NCI-H1436 (cell line): ENCODE measurements at regions not wholly inside any gene's neighbourhood (a gene's known extent, or its start where the extent isn't known, plus 50 kb on each side); places are given as distances from the start of the nearest gene placed in this dataset.
"Not testable (repeated sequence)": the region's sequence is repeated elsewhere in the genome, so short reads cannot be mapped to it uniquely, and the experiment has no call there.

Source experiments
- DNase-seq: peaks from one replicate; lab custom pipeline; 2025; lab: John Stamatoyannopoulos, UW

DNA sequence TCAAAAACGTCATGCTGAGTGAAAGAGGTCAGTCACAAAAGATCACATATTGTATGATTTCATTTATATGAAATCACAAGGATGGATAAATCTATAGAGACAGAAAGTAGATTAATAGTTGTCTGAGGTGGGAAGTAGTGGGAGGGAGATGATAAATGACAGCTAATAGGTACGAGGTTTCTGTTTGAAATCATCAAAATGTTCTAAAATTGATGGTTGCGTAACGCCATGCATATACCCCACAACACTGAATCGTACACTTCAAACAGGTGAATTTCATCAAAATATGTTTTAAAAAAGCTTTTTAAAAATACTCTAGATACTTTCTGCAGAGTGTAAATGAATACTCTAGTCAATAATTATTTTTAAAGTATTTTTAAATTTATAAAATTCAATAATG is 303.0 kb upstream of the STAC start:
- DNase-seq = no peak

DNA sequence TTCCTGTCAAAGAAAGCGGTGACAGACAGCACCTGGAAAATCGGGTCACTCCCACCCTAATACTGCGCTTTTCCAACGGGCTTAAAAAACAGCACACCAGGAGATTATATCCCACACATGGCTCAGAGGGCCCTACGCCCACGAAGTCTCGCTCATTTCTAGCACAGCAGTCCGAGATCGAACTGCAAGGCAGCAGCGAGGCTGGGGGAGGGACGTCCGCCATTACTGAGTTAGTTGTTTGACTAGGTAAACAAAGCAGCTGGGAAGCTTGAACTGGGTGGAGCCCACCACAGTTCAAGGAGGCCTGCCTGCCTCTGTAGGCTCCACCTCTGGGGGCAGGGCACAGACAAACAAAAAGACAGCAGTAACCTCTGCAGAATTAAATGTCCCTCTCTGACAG is 297.3 kb upstream of the STAC start:
- not testable (repeated sequence) for DNase-seq

DNA sequence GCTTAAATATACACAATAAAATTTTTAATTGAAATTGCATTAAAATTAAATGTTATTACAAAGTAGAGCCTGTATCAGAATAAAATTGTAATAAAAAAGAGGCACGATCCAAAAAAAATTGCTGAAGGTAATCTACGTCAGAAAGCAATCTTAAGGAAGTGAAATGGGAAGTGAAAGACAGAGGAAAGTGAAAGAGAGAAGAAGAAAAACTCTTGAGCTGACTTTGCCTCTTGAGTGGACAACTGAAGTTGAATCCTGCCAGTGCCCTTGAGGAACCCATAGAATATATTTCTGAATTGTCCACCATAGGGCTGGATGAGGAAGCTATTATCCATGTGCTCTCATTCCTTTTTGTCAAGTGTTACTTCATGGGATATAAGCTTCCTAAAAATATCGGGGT is 285.1 kb upstream of the STAC start:
- DNase-seq = no peak

DNA sequence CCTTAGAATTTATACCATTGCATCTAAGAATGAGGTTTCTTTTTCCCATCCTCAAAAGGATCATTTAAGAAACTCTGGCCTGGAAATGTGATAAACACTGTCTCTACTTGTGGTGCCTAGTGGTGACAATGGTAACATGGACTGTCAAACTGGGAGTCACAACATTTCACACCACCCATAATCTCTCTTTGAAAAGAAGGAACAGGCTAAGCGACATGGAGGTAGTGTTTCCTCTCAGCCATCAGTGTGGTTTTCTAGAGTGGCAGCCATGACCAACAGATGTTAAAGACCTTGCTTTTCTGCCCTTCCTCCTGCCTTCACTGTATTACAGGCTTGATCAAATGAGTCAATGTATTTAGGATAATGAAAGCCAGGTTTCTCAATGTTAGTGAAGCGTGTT is 283.1 kb upstream of the STAC start:
- no peak for DNase-seq

DNA sequence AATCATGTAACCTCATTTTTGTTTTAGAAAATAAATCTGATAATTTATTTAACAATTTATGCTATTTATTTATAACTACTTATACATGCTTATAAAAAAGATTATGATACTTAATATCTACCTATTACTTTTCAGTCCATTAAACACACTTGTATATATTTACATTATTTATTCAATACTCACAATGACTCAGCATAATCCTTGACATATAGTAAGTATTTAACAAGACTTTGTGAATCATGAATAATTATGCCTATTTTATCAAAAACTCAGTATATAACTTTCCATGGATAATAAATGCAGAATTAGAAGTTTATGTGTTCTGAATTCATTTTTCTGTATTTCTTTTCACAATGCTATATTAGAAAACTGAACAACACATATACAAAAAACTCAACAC is 266.0 kb upstream of the STAC start:
- no peak for DNase-seq

DNA sequence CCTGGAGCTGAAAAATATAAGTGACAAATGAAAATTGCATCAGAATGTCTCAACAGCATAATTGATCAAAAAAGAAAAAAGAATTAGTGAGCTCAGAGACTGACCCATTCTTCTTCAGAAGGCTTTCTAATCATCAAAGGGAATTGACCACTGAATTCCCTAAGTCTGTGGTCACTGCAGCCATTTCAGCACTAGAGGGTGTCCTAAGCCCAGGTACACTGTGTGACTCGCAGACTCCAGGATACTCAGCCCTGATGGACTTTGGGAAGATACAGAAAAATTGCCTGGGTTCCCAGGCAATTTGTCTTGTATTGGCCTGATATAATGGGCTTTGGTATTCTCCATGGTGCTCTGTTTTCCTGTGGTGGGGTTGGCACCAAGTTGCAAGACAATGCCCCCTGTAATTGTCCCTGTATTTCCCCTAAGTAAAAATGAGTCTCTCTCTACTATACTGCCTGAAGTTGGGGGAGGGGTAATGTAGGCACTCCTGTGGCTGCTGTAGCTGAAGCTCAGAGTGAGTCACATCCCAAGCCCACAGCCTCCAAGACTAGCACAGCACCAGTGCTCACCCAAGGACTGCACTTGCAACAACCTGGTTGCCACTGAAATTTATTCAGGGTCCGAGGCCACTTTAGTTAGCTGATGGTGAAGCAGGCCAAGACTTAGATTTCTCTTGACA is 256.0 kb upstream of the STAC start:
- DNase-seq = no peak

DNA sequence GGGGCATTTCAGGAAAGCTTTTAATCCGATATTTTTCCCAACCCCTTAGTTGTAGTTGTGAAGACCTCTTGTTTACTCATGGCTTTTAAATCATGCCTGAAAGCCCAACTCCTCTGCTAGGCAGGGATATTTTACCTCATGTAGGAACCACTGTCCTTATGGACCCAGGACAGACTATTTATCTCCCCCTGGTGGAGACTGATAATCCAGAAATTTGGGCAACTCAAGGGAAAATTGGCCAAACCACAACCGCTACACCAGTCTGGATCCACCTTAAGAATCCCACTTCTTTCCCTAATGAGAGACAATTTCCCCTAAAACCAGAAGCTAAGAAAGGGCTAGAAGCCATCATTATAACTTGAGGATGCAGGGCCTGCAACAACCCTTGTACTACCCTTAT is 248.1 kb upstream of the STAC start:
- DNase-seq = no peak

DNA sequence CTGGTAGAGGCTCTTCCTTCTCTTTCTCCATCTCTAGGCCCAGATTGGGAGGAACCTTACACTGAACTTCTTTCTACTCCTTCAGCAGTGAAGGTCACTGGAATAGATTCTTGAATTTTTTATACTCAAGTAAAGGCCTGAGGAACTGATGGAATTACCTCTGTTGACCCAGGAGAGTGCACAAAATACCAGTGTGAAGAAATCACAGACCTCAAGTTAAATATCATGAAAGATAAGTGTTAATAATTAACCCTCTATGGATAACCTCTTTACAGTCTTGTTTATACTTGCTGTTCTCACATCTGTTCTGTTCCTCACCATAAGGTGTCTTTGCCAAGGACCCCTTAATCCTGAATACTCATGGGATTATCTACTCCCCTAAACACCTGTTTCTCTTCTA is 244.4 kb upstream of the STAC start:
- no peak for DNase-seq

DNA sequence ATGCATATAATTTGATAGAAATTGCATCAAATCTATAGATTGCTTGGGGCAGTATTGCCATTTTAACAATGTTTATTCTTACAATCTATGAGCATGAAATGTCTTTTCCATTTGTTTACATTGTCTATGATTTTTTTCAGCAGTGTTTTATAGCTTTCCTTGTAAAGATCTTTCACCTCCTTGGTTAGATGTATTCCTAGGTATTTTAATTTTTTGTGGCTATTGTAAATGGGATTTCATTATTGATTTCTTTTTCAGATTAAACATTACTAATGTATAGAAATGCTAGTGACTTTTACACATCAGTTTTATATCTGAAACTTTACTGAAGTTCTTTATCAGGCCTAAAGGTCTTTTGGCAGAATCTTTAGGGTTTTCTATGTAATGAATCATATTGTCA is 237.6 kb upstream of the STAC start:
- DNase-seq = no peak

DNA sequence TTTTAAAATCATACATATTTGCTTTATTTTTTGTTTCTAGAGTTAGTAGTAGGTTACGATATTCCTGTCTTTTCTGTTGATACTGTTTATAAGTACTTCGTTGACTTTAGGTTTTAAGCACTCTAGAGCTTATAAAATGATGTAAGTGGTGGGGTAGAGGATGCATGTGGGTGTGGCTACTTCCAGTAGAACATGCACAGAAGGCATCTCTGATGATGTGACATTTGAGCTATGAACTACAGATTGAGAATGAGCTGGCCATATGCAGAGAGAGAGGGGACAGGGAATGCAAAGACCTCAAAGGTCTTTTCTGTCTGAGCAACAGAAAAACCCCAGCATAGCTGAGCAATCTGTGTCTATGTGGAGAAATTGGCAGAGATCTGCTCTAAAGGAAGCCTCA is 233.9 kb upstream of the STAC start:
- DNase-seq = no peak

DNA sequence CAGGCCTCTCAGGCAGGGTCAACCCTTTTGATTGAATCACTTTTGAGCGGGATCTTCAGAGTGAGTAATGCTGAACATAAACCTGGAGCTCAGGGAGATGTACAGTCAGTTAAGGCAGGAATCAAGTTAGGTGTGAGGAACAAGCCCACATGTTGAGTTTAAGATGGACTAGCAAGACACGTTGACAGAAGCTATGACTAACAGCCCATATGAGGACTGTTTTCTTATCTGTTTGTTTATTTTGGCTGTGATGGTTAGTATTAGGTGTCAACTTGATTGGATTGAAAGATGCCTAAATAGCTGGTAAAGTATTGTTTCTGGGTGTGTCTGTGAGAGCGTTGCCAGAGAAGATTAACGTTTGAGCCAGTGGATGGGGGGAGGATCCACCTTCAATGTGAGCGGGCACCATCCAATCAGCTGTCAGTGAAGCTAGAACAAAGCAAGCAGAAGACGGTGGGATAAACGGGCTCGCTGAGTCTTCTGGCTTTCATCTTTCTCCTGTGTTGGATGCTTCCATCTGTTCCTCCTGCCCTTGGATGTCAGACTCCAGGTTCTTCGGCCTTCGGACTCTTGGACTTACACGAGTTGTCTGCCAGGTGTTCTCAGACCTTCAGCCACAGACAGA is 232.3 kb upstream of the STAC start:
- no peak for DNase-seq

DNA sequence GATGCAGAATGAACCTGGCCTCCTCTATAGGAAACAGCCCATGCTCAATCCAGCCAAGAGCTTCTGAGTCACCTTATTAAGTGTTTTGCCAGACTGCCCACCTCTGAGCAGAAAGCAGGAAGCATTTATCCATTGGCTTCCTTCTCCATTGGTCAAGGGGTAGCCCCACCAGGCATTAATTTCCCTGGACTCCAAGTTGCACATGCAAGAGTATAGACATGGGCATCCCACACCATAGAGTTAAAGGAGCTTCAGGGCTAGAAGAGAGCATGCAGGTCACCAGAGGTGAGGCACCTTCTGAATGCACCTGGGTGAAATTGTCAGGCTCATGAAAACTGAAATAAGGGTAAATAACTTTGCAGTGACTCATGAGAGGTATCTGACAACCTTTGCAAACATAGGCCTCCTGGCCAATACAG is 230.8 kb upstream of the STAC start:
- DNase-seq = no peak

DNA sequence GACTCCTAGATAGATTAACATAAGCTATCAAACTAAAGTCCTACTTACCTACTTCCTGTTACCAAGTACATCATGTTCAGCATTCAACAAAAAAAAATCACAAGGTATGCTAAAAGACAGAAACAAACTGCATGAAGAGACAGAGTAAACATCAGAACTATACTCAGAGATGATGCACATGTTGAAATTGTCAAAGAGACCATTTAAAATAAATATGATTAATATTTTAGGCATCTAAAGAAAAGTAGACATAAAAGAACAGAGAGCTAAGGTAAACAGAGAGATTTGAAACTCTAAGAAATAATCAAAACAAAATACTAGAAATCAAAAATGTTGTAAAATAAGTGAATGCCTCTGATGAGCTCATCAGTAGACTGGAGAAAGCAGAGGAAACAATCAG is 224.8 kb upstream of the STAC start:
- no peak for DNase-seq

DNA sequence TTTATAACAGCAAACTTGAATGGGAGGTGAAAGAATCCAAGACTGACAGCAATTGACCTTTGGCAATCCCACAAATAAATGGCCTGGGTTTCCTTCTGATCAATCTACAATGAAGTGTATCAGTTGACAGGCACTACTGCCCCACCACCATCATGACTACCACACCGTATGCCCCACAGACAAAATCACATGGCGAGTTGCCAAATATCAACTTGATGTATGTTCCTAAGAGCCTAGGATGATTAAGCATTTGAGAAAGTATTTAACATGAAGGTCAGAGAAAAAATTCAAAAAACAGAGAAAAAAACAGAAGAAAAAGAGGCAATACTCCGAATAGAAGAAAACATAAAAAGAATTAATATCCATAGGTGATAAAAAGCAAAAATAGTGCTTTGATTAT is 215.9 kb upstream of the STAC start:
- no peak for DNase-seq

DNA sequence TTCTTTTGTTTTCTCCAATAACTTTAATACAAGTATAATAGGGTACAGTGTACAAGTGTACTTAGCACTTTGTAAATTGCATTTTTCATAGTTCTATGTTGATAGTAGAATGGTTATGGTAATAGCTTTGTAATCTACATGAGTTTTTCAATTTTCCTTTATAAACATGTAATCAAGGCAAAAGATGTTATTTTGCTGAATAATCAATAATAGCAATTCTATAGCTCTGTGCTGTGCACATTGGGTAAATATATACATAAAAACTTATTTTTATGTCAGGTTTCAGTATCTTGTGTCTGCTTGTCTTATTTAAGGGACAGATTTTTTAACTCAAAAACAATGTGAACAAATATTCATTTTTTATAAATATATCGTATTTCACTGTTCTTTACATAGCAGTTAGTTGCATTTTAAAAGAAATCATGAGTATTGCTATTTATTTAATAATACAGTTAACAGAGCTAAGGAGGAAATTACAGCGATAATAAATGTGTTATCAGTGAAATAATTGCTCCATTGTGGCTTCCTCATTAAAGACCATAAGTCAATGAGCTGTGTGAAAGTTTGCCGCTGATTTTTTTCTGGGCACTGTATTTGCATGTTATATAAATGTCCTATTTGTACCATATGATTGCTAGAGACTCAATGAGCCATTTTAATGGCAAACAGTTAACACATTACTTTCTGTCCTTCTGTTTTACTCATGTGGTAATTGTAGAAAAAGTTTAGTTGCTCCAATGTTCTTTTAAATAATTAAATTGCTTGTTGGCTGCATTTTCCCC is 214.6 kb upstream of the STAC start:
- no peak for DNase-seq

DNA sequence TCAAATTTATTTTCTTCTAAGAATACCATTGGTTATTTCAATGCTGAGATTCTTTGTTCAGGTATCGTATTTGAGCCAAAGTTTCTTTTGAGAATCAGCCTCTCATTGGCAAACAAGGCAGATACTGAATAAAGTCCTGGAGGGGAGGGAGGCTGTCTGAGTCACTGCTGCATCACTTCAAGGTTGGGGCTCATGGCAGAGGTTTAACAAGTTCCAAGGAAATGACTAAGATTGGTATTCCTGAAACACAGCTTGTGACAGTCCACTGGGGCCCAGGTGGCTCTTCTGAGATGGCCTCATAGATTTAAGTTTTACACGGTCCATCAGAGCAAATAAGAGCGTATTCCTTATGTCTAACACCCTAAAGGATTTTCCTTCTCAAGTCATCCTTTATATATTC is 213.8 kb upstream of the STAC start:
- no peak for DNase-seq

DNA sequence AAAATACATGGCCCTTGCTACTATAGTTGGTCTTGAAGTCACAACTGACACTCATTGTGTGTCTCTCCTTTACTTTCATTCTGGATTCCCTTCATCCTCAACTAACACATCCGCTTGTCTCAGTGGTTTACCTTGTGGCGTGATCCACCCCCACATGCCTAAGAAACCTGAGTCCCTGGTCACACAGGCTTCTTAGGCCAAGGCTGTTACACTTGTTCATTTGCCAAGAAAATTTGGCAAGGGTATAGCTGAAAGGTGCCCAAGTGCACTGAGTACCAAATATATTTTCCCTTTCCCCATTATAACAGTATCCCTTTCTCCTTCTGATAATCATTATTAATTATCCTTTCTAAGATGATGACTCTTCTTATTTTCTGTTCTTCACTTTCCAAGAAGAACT is 207.6 kb upstream of the STAC start:
- DNase-seq = no peak

DNA sequence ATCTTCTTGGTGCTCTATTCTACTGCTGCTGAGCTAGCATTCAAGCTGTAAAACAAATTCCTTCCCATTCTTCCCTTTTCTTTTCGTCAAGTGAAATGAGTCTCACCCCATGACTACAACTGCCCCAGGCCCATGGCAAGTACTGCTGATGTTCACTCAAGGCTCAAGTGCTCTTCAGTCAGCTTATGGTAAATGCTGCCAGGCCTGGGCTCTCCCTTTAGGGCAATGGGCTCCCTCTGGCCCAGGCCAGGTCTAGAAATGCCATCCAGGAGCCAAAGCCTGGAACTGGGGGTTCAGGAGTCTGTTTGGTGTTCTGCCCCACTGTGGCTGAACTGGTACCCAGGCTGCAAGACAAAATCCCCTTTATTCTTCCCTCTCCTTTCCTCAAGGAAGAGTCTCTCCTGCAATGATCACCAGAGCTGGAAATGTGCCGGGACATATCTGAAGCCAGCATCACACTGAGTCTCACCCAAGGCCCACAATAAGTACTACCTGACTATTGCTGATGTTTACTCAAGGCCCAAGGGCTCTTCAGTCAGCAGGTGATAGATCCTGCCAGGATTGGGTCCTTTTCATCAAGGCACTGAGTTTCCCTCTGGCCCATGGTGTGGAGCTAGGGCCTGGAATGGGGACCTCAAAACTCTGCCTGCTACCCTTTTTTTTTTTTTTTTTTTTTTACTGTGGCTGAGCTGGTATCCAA is 205.0 kb upstream of the STAC start:
- no peak for DNase-seq

DNA sequence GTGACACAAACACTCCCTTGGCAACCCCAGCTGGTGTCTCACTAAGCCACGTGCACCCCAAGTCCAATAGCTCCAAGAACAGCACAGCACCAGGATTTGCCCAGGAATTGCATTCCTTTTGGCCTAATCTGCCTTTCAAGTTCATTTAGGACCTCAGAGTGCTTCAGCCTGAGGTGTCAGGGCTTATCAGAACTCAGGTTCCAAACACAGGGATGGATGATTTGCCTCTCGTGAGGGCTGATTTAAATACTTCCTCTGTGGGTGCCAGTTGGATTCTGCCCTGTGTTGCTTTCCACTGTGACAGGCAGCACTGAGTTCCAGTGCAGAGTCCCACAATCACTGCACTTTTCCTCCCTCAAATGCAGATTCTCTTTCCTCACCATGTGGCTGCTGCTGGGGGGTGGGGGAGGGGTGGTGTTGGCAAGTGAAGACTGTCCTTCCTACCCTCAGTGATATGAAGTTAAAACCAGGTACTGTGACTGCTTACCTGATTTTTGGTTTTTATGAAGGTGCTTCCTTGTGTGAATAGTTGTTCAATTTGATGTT is 204.3 kb upstream of the STAC start:
- DNase-seq = no peak

DNA sequence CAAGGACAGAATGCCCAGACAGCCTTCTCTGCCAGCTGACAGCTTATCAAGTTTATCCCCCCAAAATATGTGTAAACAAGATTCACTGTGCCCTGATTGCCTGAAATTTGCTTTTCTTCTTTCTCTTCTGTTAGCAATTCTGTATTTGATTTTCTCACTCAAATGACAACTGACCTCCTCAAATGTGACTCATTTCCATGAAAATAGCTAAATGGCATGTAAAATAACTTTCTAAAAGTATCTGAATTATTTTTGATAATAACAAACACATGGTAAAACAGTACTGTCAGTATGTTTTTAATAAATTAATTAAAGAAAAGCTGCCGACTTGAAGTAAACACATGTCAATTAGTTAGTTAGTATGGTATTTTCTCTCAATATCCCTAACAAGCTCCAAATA is 202.3 kb upstream of the STAC start:
- no peak for DNase-seq

DNA sequence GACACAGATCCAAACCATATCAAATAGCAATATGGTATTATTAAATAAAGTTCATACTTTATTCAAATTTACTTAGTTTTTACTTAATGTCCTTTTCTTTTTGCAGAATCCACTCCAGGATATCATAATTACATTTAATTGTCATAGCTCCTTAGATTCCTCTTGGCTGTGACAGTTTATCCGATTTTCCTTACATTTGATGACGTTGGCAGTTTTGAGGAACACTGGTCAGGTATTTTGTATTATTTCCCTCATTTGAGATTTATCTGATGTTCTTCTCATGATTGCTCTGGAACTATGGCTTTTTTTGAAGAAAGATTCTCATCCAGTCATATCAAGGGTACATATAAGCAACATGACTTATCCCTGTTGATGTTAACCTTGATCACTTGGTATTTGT is 198.3 kb upstream of the STAC start:
- no peak for DNase-seq

DNA sequence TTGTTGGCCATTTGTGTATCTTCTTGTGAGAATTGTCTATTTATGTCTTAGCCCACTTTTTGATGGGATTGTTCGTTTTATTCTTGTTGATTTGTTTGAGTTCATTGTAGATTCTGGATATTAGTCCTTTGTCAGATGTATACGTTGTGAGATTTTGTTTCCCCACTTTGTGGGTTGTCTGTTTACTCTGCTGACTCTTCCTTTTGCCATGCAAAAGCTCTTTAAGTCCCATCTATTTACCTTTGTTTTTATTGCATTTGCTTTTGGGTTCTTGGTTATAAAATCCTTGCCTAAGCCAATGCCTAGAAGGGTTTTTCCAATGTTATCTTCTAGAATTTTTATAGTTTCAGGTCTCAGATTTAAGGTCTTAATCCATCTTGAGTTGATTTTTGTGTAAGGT is 193.1 kb upstream of the STAC start:
- not testable (repeated sequence) for DNase-seq

DNA sequence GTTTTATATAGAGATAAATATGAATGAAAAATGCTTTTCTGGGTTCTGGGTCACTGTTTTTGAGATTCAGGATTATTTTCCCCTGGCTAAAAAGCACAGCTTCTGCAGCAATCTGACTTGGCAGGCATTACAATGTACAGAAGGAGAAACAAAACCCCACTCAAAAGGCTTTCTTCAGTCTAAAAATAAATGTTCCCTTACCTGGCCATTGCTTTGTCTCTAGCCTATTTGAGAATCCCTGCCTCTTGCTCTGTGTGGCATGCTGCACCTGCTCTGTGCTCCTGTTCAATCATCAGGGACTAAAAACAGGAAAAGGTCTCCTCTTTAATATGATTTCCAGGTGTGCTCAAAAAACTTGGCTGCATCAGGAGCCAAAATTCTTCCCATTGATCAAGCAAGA is 187.4 kb upstream of the STAC start:
- DNase-seq = no peak
